ENCODE measurements at regions not wholly inside any gene's neighbourhood (a gene's known extent, or its start where the extent isn't known, plus 50 kb on each side); places are given as distances from the start of the nearest gene placed in this dataset.

DNA sequence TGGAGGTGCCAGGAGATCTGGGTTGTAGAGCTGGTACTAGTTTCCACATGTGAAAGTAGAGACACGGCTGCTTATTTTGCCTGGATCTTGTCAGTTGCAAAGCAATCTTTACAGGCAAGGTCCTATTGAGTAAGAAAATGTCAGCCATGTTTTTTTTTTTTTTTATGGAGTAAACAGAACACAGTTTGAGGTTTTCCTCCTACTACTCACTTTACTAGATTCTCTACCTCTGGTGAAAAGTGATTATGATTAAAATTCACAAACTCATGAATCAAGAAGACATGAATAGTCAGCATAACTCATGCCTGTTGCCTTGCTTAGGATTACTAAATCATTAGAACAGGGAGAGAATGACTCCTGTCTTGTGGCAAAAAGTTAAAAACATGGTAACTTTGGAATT lies 70.1 kb upstream of the PNPT1 start:
- H3K27me3 ChIP-seq, result no peaks in the 10 kb centered on the region
- TF ChIP-seq POLR2AphosphoS5 (IDR thresholded peaks at IDR 0.05) (no peak), POLR2A (IDR thresholded peaks at IDR 0.05) (no peak), EP300 (IDR thresholded peaks at IDR 0.05) (no peak)
- TF ChIP-seq, protein P1, sequence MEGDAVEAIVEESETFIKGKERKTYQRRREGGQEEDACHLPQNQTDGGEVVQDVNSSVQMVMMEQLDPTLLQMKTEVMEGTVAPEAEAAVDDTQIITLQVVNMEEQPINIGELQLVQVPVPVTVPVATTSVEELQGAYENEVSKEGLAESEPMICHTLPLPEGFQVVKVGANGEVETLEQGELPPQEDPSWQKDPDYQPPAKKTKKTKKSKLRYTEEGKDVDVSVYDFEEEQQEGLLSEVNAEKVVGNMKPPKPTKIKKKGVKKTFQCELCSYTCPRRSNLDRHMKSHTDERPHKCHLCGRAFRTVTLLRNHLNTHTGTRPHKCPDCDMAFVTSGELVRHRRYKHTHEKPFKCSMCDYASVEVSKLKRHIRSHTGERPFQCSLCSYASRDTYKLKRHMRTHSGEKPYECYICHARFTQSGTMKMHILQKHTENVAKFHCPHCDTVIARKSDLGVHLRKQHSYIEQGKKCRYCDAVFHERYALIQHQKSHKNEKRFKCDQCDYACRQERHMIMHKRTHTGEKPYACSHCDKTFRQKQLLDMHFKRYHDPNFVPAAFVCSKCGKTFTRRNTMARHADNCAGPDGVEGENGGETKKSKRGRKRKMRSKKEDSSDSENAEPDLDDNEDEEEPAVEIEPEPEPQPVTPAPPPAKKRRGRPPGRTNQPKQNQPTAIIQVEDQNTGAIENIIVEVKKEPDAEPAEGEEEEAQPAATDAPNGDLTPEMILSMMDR (IDR thresholded peaks at IDR 0.05), result no peak
- H3K36me3 ChIP-seq, result no peaks in the 10 kb centered on the region
- H3K27ac ChIP-seq, result no peak overlapping the region
- WGBS, 2 donors, result 89 to 91% methylated on average over 1 of the region's 1 CpG
- peaks cover 0 to 10% (median 2%) of the 10 kb centered on the region in 4 donors for H3K4me1 ChIP-seq
- ATAC-seq (ENCODE audit: low FRiP score in 2 of 2), result no peak
- H3K4me3 ChIP-seq, result no peak overlapping the region
- DNase-seq, result no peak
- no peaks in the 10 kb centered on the region for H3K9me3 ChIP-seq

DNA sequence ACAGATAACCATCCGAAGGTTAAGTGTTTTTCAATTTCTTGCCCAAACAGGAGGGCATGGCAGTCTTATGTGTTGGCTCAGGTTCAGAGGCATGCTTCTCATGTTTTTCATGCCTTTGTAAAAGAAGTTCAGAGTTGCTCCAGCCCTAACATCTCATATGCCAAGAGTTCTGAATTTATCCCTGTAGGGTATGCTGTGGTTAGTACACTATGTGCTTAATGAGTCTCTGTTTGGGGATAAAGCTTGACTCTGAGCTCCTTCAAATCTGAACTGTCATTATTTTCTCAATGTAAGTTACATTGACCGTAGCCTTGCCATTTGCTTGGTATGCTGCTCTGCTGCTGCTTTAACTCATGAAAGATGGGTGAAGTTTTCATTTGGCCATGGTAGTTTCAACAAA lies 67.9 kb upstream of the PNPT1 start:
- WGBS, 2 donors, result 54 to 65% methylated on average over 2 of the region's 2 CpGs
- ATAC-seq (ENCODE audit: low FRiP score in 2 of 2) (peak; percentile 36 to 49), DNase-seq (no peak)
- no peaks in the 10 kb centered on the region for H3K9me3 ChIP-seq
- H3K27me3 ChIP-seq, result no peaks in the 10 kb centered on the region
- peak overlapping the region in 3 of 4 donors; percentile 5 to 45 (median 36) for H3K27ac ChIP-seq
- H3K36me3 ChIP-seq, result no peaks in the 10 kb centered on the region
- H3K4me1 ChIP-seq, result peaks cover 0 to 10% (median 2%) of the 10 kb centered on the region in 4 donors
- TF ChIP-seq, protein P1 (IDR thresholded peaks at IDR 0.05), result no peak
- TF ChIP-seq EP300 (IDR thresholded peaks at IDR 0.05), result no peak
- TF ChIP-seq POLR2AphosphoS5 (IDR thresholded peaks at IDR 0.05), result no peak
- TF ChIP-seq POLR2A (IDR thresholded peaks at IDR 0.05), result no peak
- no peak overlapping the region for H3K4me3 ChIP-seq

DNA sequence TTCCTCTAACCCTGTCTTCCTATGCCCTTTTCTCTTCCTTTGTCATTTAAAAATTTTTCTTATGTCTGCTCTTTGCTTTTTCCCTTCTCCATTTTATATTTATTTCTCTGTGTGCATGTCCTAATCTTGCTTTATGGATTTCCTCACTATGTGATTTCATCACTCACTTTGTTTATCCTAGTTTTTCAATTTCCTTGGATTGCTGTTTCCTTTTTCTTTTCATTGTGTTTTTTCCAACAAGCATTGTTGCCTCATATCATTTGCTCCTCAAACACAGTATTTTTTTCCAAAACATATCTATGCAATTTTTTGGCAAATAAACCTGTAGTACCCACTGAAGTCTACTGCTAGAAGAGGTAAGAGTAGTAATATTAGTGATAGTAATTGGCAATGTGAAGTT lies 67.4 kb upstream of the PNPT1 start:
- Histone ChIP-seq H3K4me1 (peaks cover 0 to 10% (median 2%) of the 10 kb centered on the region in 4 donors), H3K9me3 (no peaks in the 10 kb centered on the region), H3K27ac (no peak overlapping the region), H3K4me3 (no peak overlapping the region), H3K36me3 (no peaks in the 10 kb centered on the region), H3K27me3 (no peaks in the 10 kb centered on the region)
- no peak for TF ChIP-seq EP300 (IDR thresholded peaks at IDR 0.05)
- no peak for TF ChIP-seq POLR2AphosphoS5 (IDR thresholded peaks at IDR 0.05)
- TF ChIP-seq POLR2A (IDR thresholded peaks at IDR 0.05), result no peak
- TF ChIP-seq, protein P1 (IDR thresholded peaks at IDR 0.05), result no peak
- DNase-seq (no peak), ATAC-seq (ENCODE audit: low FRiP score in 2 of 2) (no peak)

DNA sequence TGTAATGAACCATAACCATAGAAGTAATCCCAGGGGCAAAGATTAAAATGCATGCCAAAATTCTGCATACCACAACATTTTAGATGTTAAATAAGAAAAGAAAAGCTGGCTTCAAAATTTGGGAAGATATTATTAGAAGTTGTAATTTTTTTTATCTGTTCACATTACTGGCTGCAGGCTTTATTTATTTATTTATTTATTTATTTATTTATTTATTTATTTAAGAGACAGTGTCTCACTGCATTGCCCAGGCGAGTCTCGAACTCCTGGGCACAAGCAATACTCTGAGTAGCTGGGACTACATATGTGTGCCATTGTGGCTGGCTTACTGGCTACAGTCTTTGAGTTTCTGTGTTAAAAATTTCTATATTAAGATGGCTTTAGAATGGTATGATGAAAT lies 66.5 kb upstream of the PNPT1 start:
- ATAC-seq (ENCODE audit: low FRiP score in 2 of 2) (no peak), DNase-seq (no peak)
- Histone ChIP-seq H3K27me3 (no peaks in the 10 kb centered on the region), H3K9me3 (no peaks in the 10 kb centered on the region), H3K27ac (no peak overlapping the region), H3K36me3 (no peaks in the 10 kb centered on the region), H3K4me1 (peaks cover 0 to 10% (median 2%) of the 10 kb centered on the region in 4 donors), H3K4me3 (no peak overlapping the region)
- TF ChIP-seq EP300 (IDR thresholded peaks at IDR 0.05) (no peak), POLR2A (IDR thresholded peaks at IDR 0.05) (no peak), POLR2AphosphoS5 (IDR thresholded peaks at IDR 0.05) (no peak)
- TF ChIP-seq, protein P1 (IDR thresholded peaks at IDR 0.05), result no peak
- WGBS, 2 donors, result 91 to 95% methylated on average over 2 of the region's 2 CpGs

DNA sequence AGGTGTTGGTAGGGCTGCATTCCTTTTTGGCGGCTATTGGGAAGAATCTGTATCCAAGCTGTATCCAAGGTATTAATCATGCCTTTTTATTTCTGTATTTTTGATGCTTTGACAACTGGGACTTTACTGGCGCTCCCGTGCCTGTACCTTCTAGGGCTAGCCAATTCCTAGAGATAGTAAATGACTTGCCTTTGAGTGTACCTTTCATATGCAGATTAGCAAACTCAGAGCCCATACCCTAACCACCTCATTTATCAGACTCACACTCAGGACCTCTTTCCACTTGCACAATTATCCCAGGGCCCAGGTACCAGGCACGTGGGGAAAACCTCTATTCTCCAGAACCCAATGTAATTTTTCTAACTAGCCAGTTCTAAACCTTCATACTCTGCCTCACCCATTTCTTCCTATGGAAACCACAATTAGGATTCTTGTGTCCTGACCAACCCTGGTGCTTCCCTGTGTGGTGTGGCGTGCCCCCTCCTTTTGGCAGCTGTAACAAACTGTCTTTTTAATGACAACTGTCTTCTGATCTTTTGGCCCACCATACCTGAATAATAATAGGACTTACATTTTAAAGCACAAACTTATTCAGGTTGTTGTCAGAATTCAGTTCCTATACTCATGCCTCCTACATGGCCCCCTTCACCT lies 65.8 kb upstream of the PNPT1 start:
- no peak for TF ChIP-seq EP300 (IDR thresholded peaks at IDR 0.05)
- no peak for TF ChIP-seq POLR2AphosphoS5 (IDR thresholded peaks at IDR 0.05)
- TF ChIP-seq POLR2A (IDR thresholded peaks at IDR 0.05), result no peak
- TF ChIP-seq, protein P1 (IDR thresholded peaks at IDR 0.05), result no peak
- Histone ChIP-seq H3K27me3 (no peaks in the 10 kb centered on the region), H3K27ac (no peak overlapping the region), H3K9me3 (no peaks in the 10 kb centered on the region), H3K4me3 (no peak overlapping the region), H3K36me3 (no peaks in the 10 kb centered on the region), H3K4me1 (peaks cover 0 to 10% (median 2%) of the 10 kb centered on the region in 4 donors)
- DNase-seq, result no peak
- ATAC-seq (ENCODE audit: low FRiP score in 2 of 2), result no peak
- 80 to 84% methylated on average over 5 of the region's 5 CpGs for WGBS, 2 donors
